ENCODE measurements at regions not wholly inside any gene's neighbourhood (a gene's known extent, or its start where the extent isn't known, plus 50 kb on each side); places are given as distances from the start of the nearest gene placed in this dataset.

GRCh38 chr2:103172821-103173220 is 411.0 kb downstream of the TMEM182 start:
- H3K9me3 ChIP-seq, result no peaks in the 10 kb centered on the region
- intact Hi-C loops (cut with DNase I; ENCODE audit: low total_unique reads), result no loop called here
- H3K4me1 ChIP-seq, result no peaks in the 10 kb centered on the region
- DNase-seq, result no peak
- no peak overlapping the region for H3K27ac ChIP-seq
- no peaks in the 10 kb centered on the region for H3K27me3 ChIP-seq
- H3K36me3 ChIP-seq (ENCODE audit: low read depth, missing control alignments), result no peaks in the 10 kb centered on the region
- 84 to 97% methylated on average over 2 of the region's 2 CpGs for WGBS, 2 donors
- TF ChIP-seq POLR2A (IDR thresholded peaks at IDR 0.05), result no peak
- TF ChIP-seq, protein P1, sequence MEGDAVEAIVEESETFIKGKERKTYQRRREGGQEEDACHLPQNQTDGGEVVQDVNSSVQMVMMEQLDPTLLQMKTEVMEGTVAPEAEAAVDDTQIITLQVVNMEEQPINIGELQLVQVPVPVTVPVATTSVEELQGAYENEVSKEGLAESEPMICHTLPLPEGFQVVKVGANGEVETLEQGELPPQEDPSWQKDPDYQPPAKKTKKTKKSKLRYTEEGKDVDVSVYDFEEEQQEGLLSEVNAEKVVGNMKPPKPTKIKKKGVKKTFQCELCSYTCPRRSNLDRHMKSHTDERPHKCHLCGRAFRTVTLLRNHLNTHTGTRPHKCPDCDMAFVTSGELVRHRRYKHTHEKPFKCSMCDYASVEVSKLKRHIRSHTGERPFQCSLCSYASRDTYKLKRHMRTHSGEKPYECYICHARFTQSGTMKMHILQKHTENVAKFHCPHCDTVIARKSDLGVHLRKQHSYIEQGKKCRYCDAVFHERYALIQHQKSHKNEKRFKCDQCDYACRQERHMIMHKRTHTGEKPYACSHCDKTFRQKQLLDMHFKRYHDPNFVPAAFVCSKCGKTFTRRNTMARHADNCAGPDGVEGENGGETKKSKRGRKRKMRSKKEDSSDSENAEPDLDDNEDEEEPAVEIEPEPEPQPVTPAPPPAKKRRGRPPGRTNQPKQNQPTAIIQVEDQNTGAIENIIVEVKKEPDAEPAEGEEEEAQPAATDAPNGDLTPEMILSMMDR (IDR thresholded peaks at IDR 0.05), result no peak
- no peak overlapping the region for H3K4me3 ChIP-seq

- H3K4me1 ChIP-seq, result no peaks in the 10 kb centered on the region
- TF ChIP-seq, protein P1 (IDR thresholded peaks at IDR 0.05), result no peak
- no peak for TF ChIP-seq POLR2A (IDR thresholded peaks at IDR 0.05)
- no peak overlapping the region for H3K27ac ChIP-seq
- DNase-seq, result no peak
- no peak overlapping the region for H3K4me3 ChIP-seq
- H3K9me3 ChIP-seq, result no peaks in the 10 kb centered on the region
- 91 to 95% methylated on average over 2 of the region's 2 CpGs for WGBS, 2 donors
- intact Hi-C loops (cut with DNase I; ENCODE audit: low total_unique reads), result no loop called here
- no peaks in the 10 kb centered on the region for H3K36me3 ChIP-seq (ENCODE audit: low read depth, missing control alignments)
- no peaks in the 10 kb centered on the region for H3K27me3 ChIP-seq
Observed at GRCh38 chr2:103174711-103175110, 412.9 kb downstream of the TMEM182 start.

GRCh38 chr2:103176294-103176915 is 414.6 kb downstream of the TMEM182 start:
- no peak for DNase-seq
- WGBS, 2 donors, result 53 to 69% methylated on average over 15 of the region's 15 CpGs
- Histone ChIP-seq H3K36me3 (ENCODE audit: low read depth, missing control alignments) (no peaks in the 10 kb centered on the region), H3K9me3 (no peaks in the 10 kb centered on the region), H3K27ac (no peak overlapping the region), H3K4me3 (no peak overlapping the region), H3K4me1 (no peaks in the 10 kb centered on the region), H3K27me3 (no peaks in the 10 kb centered on the region)
- intact Hi-C loops (cut with DNase I; ENCODE audit: low total_unique reads), result no loop called here
- TF ChIP-seq, protein P1 (IDR thresholded peaks at IDR 0.05), result no peak
- no peak for TF ChIP-seq POLR2A (IDR thresholded peaks at IDR 0.05)

DNA sequence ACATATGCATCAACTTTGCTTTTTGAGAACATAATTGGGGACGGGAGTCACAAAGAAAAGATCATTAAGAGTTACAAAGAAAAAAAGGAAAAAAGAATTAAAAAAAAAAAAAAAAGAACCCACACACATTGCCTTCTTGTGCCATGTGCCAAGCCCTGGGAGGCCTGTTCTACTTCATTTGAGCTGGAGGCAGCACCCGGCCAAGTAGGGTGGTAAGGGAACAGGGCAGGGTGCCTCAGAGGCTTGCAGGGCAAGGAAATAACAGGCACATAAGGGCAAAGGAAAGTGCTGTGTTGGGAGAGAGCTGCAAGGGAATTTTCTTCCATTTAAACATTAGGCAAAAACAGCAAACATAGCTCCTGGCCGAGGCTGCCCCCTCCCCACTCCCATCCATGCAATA is 418.0 kb downstream of the TMEM182 start:
- Histone ChIP-seq H3K9me3 (no peaks in the 10 kb centered on the region), H3K4me1 (no peaks in the 10 kb centered on the region), H3K27me3 (no peaks in the 10 kb centered on the region), H3K27ac (no peak overlapping the region), H3K36me3 (ENCODE audit: low read depth, missing control alignments) (no peaks in the 10 kb centered on the region), H3K4me3 (no peak overlapping the region)
- intact Hi-C loops (cut with DNase I; ENCODE audit: low total_unique reads), result no loop called here
- no peak for TF ChIP-seq POLR2A (IDR thresholded peaks at IDR 0.05)
- TF ChIP-seq, protein P1 (IDR thresholded peaks at IDR 0.05), result no peak
- no peak for DNase-seq
- WGBS, 2 donors, result 63 to 64% methylated on average over 3 of the region's 3 CpGs

DNA sequence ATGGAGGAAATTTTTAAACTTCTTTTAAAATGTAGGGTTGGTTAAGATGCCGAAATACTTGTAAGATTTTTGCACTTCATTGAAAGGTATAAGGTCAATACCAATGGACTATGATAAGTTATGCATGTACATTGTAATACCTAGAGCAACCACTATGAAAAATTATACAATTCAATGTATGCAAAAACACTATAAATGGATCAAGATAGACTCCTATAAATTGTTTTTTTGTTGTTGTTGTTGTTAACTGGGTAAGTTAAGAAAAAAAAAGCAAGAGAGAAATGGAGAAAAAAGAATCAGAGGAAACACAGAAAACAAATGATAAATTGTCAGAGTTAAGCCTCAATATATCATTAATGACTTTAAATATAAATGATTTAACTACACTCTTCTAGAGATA is 421.2 kb downstream of the TMEM182 start:
- Histone ChIP-seq H3K4me3 (no peak overlapping the region), H3K36me3 (ENCODE audit: low read depth, missing control alignments) (no peaks in the 10 kb centered on the region), H3K27me3 (no peaks in the 10 kb centered on the region), H3K4me1 (no peaks in the 10 kb centered on the region), H3K9me3 (no peaks in the 10 kb centered on the region), H3K27ac (no peak overlapping the region)
- intact Hi-C loops (cut with DNase I; ENCODE audit: low total_unique reads), result no loop called here
- no peak for DNase-seq
- WGBS, 2 donors, result 89 to 92% methylated on average over 1 of the region's 1 CpG
- TF ChIP-seq POLR2A (IDR thresholded peaks at IDR 0.05), result no peak
- TF ChIP-seq, protein P1 (IDR thresholded peaks at IDR 0.05), result peak in 1 of 3 experiments; percentile 32

Measured in testis (tissue), 2 donors.